ENCODE measurements at regions not wholly inside any gene's neighbourhood (a gene's known extent, or its start where the extent isn't known, plus 50 kb on each side); places are given as distances from the start of the nearest gene placed in this dataset.

DNA sequence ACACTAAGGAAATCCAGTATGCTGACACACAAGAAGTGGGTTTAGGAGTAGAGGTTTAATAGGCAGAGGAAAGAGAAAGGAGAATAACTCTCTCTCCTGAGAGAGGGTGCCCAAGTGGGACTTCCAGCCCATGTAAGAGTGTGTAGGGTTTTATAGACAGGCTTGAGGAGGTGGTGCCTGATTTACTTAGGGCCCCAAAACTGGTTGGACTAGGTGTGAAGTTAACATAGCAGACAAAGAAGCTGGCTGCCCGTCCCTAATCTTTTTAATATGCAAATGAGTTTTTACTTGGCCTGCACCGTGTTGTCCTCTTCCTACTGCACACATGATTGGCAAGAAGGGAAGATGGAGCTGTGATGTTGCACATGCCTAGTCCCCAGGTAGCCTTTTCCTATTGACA, 752.5 kb upstream of the SLITRK5 start:
- intact Hi-C loops (cut with micrococcal nuclease): no loop called here
- no TSS peak for BruUV-seq (replicated peaks)
- POLR2A ChIA-PET: no interaction called here
- no peak for DNase-seq (ENCODE audit: low read depth, low spot score)
- Histone ChIP-seq H4K20me1 (replicated peaks; ENCODE audit: control insufficient read depth, extremely low read depth, insufficient read depth, low read length) (no peaks in the 10 kb centered on the region), H3K4me2 (ENCODE audit: insufficient read depth, low read length) (no peak overlapping the region), H3K4me3 (replicated peaks in 1 of 3; ENCODE audit: insufficient read depth in 1 of 3, low read depth in 1 of 3, low read length in 3 of 3) (no peak overlapping the region), H2AFZ (ENCODE audit: low read depth, low read length) (no peak overlapping the region), H3K9me1 (replicated peaks; ENCODE audit: control insufficient read depth, extremely low read depth, insufficient read depth, low read length) (no peaks in the 10 kb centered on the region), H3K27me3 (ENCODE audit: control insufficient read depth in 2 of 2, insufficient read depth in 2 of 2, low read length in 2 of 2) (no peaks in the 10 kb centered on the region), H3K79me2 (ENCODE audit: control insufficient read depth, insufficient read depth, low read length) (no peaks in the 10 kb centered on the region), H3K4me1 (ENCODE audit: control insufficient read depth, extremely low read depth, insufficient read depth, low read length) (no peaks in the 10 kb centered on the region), H3K9ac (replicated peaks; ENCODE audit: extremely low read depth, insufficient read depth, low read length) (no peak overlapping the region), H3K9me3 (replicated peaks; ENCODE audit: control insufficient read depth, insufficient read depth, low read length) (peaks cover 7% of the 10 kb centered on the region), H3K27ac (ENCODE audit: insufficient read depth, low read depth, low read length) (no peak overlapping the region), H3K36me3 (ENCODE audit: control insufficient read depth in 2 of 2, extremely low read depth in 1 of 2, insufficient read depth in 2 of 2, low read length in 2 of 2) (no peaks in the 10 kb centered on the region)
- dilution Hi-C loops (cut with MboI; ENCODE audit: extremely low pct_ligation_motif_present, low sequenced_read_pairs): no loop called here
- CTCF ChIA-PET: no interaction called here
- TF ChIP-seq GATA2 (IDR thresholded peaks at IDR 0.05; ENCODE audit: insufficient read depth, insufficient read length, low read depth, low read length) (no peak), MYC (IDR thresholded peaks at IDR 0.05; ENCODE audit: low read depth, low read length) (no peak), POLR2A (IDR thresholded peaks at IDR 0.05; ENCODE audit: low read depth, low read length) (no peak), EZH2 (IDR thresholded peaks at IDR 0.05; ENCODE audit: borderline replicate concordance, low read depth, low read length, severe bottlenecking) (no peak), POLR2AphosphoS5 (IDR thresholded peaks at IDR 0.05; ENCODE audit: insufficient read depth, low read depth, low read length) (no peak), JUN (IDR thresholded peaks at IDR 0.05; ENCODE audit: borderline replicate concordance, insufficient read depth, insufficient read length, low read depth) (no peak), FOS (IDR thresholded peaks at IDR 0.05; ENCODE audit: borderline replicate concordance, insufficient read depth, low read length) (no peak)
- TF ChIP-seq, protein P1, sequence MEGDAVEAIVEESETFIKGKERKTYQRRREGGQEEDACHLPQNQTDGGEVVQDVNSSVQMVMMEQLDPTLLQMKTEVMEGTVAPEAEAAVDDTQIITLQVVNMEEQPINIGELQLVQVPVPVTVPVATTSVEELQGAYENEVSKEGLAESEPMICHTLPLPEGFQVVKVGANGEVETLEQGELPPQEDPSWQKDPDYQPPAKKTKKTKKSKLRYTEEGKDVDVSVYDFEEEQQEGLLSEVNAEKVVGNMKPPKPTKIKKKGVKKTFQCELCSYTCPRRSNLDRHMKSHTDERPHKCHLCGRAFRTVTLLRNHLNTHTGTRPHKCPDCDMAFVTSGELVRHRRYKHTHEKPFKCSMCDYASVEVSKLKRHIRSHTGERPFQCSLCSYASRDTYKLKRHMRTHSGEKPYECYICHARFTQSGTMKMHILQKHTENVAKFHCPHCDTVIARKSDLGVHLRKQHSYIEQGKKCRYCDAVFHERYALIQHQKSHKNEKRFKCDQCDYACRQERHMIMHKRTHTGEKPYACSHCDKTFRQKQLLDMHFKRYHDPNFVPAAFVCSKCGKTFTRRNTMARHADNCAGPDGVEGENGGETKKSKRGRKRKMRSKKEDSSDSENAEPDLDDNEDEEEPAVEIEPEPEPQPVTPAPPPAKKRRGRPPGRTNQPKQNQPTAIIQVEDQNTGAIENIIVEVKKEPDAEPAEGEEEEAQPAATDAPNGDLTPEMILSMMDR (IDR thresholded peaks at IDR 0.05; ENCODE audit: extremely low read depth in 1 of 2, insufficient read depth in 1 of 2, low read depth in 1 of 2, low read length in 2 of 2): no peak
- TF ChIP-seq, protein P2, sequence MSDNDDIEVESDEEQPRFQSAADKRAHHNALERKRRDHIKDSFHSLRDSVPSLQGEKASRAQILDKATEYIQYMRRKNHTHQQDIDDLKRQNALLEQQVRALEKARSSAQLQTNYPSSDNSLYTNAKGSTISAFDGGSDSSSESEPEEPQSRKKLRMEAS (IDR thresholded peaks at IDR 0.05; ENCODE audit: insufficient read depth, insufficient read length): no peak
- FAIRE-seq: no peak
